Fibroblast of peridontal ligament (primary cell): ENCODE measurements at regions not wholly inside any gene's neighbourhood (a gene's known extent, or its start where the extent isn't known, plus 50 kb on each side); places are given as distances from the start of the nearest gene placed in this dataset.
A peak's percentile ranks its signal among the peaks of the same experiment; 100 is the strongest.

ENCODE experiments used
- DNase-seq: peaks from one replicate; pipeline ENCODE4 v3.0.0-alpha.2; 2010; ENCODE audit errors: extremely low read depth

DNA sequence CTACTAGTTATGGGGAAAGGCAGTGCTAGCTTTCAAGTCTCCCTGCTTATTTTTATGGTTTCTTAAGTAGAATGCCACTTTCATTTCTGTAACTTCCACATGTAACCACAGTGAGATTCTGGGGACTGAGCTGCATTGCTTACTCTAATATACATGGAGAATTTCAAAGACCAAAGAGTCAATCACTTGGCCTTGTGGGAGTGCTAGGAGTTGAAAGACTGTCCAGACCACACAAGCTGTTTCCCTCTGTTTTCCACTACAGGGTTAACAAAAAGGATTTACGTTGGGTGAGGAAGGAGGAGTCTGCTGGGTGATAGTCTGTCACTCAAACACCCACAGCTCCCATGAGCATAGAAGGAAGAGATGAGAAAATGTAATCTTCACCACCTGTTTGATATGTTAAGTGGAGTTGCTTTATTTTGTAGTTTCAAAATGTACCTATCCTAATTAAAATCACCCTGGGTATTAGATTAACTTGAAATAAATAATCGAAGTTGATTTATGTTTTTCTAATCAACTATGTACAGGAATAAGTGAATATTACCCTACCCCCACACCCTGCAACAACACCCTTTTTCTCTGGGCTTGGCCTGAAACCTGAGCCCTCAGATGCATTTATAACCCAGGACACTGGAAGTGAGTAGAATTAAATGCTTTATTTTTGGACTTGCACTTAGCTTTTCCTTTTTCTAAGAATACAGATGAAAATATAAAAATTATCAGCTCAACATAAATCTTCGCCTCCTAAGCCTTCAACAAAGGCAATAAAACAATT lies 225.8 kb upstream of the SLC10A2 start:
- DNase-seq, result no peak

DNA sequence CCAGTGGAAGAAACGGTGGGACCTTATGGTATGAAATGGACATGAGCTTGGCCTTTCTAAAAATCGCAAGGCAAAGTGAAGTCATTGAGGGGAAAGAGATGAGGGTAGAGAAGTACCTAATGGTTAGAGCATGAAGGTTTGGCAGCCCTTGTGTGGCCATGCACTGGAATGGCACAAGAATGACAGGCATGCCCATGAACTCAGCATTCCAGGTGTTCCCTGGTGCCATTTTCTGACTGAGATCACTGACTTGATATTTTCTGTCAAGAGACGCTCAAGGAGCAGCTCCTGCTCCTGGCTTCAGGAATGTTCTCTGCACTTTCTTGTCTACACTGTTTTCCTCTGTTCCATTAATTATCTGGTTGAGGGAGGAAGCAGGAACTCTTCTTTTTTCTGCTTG lies 225.0 kb upstream of the SLC10A2 start:
- no peak for DNase-seq

DNA sequence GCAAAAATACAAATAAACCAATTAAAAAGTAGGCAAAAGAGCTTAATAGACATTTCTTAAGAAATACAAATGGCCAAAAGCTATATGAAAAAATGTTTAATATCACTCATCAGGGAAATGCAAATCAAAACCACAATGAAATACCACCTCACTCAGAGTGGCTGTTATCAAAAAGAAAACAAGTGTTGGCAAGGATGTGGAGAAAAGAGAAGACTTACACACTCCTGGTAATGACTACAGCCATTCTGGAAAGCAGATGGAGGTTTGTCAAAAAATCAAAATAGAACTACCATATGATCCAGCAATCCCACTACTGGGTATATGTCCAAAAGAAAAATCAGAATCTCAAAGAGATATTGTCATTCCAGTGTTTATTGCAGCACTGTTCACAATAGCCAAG lies 223.5 kb upstream of the SLC10A2 start:
- DNase-seq, result no peak

DNA sequence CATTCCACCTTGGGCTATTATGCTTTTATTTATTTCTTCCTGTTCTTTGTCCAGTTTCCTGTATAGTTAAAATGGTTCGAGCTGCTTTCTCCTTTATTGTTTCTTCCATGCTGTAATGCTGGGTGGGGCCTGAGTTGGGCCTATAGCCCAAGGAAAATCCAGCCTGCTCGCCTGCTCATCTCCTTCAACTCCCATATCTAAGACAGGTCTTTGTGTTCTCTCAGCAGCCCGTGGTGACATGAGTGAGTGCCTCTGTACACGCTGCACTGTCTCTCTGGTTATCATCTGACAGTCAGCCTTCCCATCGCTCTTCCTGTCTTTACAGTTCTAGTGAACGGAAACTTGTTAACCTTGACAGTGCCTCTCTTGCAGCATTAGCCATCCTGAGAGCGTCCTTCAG lies 221.9 kb upstream of the SLC10A2 start:
- DNase-seq, result no peak

DNA sequence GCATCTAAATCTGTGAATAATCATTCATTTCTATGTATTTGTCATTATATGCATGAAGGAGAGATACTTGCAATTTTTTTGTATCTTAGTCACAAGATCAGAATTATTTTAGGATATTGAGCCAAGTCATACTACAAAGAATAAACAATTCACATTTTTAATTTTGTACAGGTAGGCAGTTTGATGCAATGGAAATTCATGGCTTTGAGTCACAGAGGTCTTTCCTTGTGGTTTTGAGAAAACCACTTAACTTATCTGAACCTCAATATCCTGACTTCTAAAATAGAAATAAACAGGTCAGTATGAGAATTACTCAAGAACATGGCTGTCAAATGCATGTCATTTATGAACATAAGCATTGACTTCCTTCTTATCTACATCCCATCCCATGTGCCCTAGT lies 221.4 kb upstream of the SLC10A2 start:
- no peak for DNase-seq

DNA sequence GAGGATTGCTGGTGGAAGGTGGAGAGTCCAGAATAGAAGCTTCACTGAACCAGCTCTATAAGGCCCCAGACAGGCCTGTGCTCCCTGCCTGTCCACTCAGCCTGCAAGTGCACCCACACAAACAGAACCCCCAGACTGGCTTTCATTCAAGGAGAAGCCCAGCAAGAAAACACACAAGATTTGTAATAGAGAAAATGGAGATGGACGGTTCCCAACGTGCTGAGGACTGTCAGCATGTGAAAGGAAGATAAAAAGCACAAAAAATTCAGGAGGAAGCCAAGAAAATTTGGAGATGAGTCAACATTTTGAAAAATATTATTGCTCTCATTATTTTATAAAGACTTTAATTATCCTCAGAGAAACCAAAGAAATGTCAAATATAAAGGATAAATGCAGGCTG lies 218.2 kb upstream of the SLC10A2 start:
- no peak for DNase-seq

DNA sequence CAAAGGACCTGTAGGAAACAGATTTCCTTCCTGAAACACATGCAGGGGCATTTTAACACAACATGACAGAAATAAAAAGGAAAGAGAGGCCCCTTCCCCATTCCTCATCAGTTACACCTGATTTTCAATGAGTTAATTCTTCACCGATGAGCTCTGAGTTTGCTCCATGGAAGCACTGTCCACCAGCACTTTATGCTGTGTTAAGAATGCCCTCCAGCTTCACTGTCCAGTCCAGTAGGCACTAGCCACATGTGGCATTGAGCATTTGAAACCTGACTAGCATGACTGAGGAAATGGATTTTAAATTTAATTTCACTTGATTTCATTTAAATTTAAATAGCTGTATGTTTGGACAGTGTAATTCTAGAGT lies 217.2 kb upstream of the SLC10A2 start:
- no peak for DNase-seq

DNA sequence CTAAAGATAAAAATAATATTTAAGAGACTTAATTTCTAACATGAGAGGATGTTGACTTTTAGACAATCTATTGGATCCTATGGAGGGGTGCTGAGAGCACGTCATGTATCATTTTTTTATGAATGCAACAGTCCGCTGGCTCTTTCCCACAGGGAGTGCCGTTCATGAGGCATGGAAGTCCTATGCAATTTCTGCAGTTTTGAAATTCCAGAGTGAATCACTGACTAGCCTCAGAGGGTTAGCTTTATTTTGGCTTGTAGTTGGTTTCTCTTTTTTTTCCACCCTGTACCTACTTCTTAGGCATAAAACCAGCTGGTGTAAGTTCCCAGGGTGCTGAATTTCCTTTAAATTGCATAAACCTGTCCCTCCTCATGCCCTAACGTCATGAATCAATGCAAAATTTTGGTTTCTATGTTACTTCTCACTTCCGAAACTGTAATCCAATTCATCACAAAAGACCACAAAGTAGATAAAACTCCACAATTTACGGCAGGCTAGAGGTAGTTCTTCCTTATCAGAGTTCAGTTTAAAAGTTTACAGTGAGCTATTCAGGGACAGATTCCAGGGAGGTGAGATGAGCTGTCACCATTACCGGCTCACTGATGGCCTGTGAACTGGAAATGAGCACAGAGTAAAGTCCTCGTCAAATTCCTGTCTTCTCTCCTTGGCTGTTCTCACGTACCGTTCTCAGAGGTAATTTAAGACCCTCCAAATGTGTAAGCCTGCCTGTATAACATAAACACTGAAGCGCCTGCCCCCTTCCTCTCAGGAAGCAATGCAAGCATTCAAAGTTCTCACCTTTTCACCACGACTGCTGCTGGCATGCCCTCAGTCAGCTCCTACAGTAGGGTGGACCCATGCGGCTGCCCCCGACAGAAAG lies 216.6 kb upstream of the SLC10A2 start:
- peak; percentile 90 for DNase-seq

DNA sequence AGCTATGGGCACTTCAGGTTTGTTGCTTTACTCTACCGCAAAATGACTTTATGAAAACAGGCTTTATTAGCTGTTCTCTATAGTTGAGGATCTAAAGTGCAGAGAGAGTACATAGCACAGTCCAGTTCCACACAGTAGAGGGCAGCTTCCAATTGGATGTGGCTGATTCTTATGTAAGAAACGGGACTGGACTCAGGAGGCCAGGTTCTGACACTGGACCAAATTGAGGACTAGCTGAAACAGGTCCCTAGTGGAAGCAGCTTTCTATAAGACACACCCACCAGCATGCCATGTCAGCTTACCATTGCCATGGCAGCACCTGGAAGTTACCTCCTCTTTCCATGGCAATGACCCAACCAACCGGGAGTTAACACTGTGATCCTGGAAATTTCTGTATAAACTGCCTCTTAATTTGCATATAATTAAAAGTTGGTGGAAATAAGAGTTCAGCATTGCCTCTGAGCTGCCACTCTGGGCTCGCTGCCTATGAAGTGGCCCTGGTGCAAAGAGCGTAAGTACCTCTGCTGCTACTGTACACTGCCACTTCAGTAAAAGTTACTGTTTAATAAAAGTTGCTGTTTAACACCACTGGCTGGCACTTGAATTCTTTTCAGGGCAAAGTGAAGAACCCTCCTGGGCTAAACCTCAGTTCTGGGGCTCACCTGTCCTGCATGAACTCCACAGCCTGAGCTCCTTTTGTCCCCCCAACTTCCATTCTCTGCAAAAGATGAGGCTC lies 211.9 kb upstream of the SLC10A2 start:
- DNase-seq, result no peak

DNA sequence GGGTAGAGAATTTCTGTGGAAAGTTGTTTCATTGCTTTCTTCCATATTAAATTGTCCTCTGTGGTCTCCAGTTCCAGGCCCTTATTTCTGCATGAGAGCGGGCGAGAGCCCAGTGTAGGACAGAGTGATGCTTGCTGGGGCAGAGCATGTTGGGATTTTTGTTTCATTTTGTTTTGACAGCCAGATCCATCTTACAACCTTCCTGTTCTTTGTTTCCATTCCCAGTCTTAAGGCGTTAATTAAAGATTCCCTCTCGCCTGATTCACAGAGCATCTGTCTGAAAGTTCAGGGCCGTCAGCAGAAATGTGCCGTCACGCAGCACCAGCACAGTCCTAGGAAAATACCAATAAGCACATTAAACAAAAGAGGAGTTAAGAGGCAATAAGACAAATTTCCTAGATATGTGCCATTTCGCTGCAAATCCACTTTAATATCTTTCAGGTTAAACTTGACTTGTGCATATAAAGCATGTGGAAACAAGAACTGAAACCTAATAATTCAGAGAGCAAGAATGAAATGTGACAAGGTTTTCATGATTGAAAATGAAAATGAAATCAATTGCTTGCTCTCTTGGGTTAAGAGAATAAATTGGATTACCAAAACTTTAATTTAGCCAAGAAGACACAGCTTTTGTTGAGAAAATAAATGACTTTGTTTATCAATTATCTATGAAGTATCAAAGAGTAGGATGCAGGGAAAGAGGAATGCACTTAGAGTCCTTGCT lies 210.7 kb upstream of the SLC10A2 start:
- DNase-seq, result no peak

DNA sequence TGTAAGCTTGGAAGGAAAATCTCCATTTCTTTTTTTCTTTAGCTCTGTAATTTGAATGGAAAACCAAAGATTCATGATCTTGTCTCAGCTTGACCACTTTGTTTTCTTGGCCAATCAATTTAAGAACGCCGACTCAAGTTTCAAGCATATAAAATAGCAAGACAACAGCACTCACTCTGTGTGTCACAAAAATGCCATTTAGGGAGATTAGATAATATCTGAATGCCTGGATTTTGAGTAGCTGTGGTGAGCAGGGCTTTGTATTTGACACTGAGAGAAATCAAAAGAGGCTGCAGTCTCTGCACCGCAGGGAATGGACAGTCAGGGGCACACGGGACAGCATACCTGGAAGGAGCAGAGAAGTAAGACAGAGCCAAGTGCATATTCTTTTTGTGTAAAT lies 209.5 kb upstream of the SLC10A2 start:
- no peak for DNase-seq

DNA sequence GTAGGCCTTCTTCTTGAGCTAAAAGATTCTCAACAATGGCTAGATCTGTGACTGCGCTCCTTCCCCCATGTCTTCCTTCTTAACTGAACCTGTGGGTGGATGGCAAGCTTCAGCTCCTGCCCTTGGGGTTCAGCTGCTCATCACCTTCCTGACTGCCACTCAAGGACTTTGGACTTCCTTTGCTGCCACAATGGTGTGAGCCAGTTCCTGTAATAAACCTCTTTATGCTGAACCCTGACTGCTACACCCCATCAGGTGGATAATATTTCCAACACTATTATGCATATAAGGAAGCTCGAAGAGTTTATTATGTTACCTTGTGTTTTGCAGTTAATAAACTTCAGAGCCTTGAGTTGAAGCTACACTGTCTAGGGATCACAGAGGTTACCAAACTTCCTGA lies 208.9 kb upstream of the SLC10A2 start:
- no peak for DNase-seq

DNA sequence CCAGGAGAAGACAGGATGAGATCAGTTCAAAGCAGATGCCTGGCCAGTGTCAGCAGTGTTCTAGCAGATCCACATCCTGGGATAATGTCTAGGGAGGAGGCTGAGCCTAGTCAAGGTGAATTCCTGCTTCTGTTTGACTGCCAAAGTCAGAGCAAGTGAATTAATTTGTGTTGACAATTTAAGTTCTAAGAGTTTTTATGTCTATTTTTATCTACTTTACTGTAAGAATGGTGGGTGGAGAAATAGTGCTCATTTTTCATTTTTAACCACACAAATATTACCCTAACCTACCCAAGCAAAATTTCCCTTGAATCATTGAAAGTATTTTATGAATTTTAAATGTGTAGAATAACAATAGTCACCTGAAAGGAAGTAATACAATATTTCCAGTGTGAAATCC lies 207.6 kb upstream of the SLC10A2 start:
- DNase-seq, result no peak

DNA sequence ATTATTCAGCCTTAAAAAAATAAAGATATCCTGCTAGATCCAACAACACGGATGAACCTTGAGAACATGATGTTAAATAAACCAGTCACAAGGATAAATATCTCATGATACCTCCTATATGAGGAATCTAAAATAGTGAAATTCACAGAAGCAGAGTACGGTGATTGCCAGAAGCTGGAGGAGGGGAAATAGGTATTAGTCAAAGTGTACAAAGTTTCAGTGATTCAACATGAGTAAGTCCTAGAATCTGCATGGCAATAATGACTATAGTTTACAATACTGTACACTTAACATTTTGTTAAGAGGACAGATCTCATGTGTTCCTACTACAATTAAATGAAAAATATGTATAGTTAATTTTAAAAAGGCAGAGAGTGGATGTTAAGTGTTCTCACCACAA lies 206.6 kb upstream of the SLC10A2 start:
- no peak for DNase-seq

DNA sequence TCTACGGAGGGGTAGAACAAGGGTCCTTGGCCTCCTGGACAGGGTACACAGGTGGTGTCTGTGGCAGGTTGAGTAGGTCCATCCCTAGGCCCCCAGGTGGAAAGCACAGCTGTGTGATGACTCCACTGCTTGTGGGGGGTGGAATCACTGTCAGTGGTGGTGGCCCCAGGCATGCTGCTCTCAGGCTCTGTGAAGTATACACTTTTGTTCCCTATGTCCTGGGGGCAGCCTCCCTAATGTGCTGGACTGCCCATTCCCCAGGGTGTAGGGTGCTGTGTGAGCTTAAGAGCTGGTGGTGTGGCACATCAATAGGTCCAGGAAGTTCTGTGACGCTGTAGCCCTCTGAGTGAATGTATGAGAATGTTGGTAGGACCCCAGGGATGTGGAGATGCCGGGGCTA lies 197.2 kb upstream of the SLC10A2 start:
- DNase-seq, result no peak

DNA sequence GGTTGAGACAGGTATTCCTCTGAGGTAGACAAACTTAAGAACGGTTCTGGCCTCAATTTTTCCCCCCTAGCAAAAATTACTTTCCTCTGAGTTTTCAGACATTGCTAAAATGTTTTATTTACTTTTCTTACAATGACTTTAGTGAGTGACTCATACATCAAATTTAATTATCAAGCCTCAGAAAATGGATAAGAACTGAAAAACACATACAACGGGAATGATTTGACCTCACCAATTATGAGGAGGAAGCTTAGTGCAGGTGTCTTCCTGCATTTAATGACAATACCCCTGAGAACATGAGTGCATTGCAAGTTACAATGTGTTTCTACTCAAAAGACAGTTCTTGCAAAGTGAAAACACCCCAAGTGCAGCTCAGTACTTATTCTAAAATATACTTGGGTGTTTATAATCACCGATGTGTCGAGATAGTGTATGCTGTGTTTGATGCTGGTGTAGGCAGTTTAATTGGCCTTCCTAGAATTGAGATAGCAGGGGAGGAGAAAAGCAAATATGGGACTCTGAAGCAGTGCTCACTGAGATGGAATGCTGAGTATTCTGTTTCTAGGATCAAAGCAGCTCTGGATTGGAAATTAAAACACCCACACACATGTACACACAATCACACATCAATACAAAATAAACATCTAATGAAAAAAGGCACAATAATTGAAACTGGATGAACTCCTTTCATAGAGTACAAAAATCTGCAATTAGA lies 189.5 kb upstream of the SLC10A2 start:
- DNase-seq, result no peak

DNA sequence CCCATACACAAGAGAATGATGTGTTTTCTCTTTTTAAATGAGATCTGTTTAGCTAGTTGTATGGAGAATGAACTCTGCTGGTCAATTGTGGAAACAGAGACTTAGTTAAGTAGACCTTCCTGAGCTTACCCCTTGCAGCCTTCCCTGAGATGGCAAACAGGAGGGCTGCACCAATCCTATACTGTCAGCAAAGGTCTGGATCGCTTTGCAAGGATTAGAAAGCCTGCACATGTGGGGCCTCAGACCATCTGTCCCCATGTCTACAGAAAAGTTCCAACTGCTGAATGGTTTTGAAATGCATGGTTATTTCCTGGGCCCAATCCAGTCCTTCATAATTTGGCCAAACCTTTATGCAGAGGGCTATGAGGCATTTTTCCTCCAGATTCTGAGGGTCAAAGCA lies 183.9 kb upstream of the SLC10A2 start:
- DNase-seq, result no peak

DNA sequence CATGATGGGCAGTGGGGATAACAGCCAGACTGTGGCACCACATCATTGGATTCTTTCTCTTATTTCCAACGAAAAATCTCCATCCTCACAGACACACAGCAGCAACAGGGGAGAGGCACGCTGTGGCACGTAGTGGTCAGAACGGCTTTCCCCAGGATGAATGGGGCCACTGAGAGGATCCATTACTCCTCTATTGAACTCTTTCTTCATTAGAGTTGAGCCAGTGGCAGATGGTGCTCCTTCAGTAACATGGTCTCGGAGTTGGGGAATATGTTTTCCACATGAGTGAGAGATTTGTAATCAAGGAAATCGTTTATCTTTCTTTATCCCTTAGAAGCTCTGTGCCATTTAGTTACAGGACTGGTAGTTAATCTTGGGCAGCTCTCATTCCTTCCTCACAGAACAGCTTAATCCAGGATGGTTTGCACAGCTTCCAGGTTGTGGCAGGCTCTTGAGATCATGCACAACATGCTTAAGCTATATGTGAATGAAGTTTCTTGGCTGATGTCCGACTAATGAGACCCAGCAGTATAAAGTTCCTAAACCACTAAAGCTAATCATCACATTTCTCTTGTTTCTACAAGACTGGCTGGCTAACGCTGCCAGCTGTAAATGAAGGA lies 180.5 kb upstream of the SLC10A2 start:
- DNase-seq, result no peak

DNA sequence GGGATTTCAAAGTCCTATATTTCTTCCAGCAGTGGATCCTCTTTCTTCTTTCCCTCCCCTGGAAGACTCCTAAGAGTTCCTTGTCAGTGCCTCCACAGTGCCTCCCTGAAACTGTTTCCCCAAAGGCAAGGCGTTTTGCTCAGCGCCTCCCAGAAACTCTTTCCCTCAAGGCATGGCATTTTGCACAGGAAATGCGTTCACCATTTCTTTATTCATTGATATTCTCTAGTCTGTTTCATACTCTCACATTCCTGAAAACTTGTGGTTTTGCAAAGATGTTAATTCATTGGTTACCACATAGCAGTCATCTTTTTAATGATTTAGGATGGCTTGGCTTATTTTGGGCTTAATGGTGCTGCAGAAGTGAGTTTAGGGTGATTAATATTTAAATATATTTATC lies 177.3 kb upstream of the SLC10A2 start:
- DNase-seq, result no peak

DNA sequence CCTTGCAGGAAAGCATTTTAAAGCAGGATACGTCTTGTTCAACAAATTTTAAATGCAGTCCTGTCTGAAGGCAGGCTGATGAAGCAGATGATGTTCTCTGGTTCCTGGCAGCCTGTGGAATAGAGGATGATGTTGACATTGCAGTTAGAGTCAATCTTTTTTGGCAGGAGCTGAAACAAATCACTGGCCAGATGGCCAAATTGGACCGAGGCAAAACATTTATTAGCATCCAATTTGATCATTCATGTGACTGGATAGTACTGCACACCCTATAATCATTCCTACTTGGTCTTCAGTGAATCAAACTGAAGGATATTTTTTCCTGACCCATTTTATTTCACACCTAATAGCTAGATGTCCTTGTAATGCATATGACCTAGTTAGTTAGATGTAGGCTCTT lies 172.2 kb upstream of the SLC10A2 start:
- no peak for DNase-seq

DNA sequence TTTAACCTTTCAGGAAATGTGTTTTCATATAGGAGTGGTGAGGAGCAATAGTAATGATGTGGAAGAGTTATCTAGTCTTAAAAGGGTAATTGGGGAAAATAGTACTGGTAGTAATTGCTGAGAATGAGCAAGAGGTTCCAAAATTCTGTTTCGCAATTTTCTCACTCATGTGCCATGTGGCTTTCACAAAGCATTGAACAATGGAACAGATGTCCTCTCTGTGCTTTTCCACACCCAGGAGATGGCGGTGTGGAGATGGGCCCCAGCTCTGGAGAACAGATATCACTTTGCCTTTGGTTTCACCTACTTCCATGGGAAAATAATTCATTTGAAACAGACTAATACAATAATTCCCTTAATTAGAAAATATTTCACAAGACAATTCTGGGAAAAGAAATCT lies 170.0 kb upstream of the SLC10A2 start:
- no peak for DNase-seq
